ENCODE measurements at regions not wholly inside any gene's neighbourhood (a gene's known extent, or its start where the extent isn't known, plus 50 kb on each side); places are given as distances from the start of the nearest gene placed in this dataset.

DNA sequence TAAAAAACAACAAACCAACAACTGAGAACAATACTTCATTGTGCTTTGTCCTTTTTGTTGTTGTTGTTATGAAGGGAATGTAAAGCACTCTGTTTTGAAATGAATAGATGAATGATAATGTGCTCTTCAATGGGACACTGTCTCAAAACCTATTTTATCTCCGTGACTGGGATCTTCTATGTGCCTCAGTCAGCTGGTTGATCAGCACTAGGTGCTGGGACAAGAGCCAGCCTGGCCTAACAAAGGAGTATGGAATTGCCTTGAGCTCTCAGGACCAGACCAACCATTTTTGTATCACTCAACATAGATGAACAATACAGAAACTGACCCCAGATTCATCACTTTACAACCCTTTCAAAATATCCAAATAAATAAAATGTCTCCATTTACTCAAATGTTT is 440.2 kb downstream of the KCNJ2 start:
- no peak for DNase-seq (ENCODE audit: low read depth in 1 of 2, low spot score in 1 of 2)
- no peaks in the 10 kb centered on the region for H3K27me3 ChIP-seq (ENCODE audit: insufficient read depth, poor library complexity, severe bottlenecking)
- TF ChIP-seq POLR2AphosphoS5 (IDR thresholded peaks at IDR 0.05; ENCODE audit: low read depth) (no peak), SPI1 (IDR thresholded peaks at IDR 0.05; ENCODE audit: borderline replicate concordance, low read depth) (no peak), GABPA (IDR thresholded peaks at IDR 0.05; ENCODE audit: low read depth) (no peak)
- TF ChIP-seq, protein P1, sequence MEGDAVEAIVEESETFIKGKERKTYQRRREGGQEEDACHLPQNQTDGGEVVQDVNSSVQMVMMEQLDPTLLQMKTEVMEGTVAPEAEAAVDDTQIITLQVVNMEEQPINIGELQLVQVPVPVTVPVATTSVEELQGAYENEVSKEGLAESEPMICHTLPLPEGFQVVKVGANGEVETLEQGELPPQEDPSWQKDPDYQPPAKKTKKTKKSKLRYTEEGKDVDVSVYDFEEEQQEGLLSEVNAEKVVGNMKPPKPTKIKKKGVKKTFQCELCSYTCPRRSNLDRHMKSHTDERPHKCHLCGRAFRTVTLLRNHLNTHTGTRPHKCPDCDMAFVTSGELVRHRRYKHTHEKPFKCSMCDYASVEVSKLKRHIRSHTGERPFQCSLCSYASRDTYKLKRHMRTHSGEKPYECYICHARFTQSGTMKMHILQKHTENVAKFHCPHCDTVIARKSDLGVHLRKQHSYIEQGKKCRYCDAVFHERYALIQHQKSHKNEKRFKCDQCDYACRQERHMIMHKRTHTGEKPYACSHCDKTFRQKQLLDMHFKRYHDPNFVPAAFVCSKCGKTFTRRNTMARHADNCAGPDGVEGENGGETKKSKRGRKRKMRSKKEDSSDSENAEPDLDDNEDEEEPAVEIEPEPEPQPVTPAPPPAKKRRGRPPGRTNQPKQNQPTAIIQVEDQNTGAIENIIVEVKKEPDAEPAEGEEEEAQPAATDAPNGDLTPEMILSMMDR (IDR thresholded peaks at IDR 0.05; ENCODE audit: insufficient read depth, low read length), result no peak
- TF ChIP-seq, protein P2, sequence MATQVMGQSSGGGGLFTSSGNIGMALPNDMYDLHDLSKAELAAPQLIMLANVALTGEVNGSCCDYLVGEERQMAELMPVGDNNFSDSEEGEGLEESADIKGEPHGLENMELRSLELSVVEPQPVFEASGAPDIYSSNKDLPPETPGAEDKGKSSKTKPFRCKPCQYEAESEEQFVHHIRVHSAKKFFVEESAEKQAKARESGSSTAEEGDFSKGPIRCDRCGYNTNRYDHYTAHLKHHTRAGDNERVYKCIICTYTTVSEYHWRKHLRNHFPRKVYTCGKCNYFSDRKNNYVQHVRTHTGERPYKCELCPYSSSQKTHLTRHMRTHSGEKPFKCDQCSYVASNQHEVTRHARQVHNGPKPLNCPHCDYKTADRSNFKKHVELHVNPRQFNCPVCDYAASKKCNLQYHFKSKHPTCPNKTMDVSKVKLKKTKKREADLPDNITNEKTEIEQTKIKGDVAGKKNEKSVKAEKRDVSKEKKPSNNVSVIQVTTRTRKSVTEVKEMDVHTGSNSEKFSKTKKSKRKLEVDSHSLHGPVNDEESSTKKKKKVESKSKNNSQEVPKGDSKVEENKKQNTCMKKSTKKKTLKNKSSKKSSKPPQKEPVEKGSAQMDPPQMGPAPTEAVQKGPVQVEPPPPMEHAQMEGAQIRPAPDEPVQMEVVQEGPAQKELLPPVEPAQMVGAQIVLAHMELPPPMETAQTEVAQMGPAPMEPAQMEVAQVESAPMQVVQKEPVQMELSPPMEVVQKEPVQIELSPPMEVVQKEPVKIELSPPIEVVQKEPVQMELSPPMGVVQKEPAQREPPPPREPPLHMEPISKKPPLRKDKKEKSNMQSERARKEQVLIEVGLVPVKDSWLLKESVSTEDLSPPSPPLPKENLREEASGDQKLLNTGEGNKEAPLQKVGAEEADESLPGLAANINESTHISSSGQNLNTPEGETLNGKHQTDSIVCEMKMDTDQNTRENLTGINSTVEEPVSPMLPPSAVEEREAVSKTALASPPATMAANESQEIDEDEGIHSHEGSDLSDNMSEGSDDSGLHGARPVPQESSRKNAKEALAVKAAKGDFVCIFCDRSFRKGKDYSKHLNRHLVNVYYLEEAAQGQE (IDR thresholded peaks at IDR 0.05; ENCODE audit: insufficient replicate concordance, low read depth), result no peak
- H3K27ac ChIP-seq (replicated peaks), result no peak overlapping the region
- H3K4me3 ChIP-seq (replicated peaks; ENCODE audit: insufficient read depth, low read length), result no peak overlapping the region

DNA sequence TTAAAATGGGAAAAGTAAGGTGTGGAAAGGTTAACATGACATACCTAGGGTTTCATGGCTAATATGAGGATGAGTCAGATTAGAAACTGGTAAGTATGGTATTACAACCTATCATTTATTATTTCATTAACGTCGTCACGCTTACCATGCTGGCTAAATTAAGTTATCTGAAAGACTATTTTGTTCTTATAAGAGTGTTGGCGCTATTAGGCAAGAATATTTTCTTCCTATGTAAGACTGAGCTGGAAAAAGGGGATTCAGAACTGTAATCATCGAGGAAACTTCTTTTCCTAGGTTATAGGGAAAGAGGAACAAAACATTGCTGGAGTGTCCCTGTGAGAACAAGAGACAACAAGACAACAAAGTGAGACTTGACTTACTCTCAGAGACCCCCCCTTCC is 440.8 kb downstream of the KCNJ2 start:
- TF ChIP-seq GABPA (IDR thresholded peaks at IDR 0.05; ENCODE audit: low read depth) (no peak), POLR2AphosphoS5 (IDR thresholded peaks at IDR 0.05; ENCODE audit: low read depth) (no peak), SPI1 (IDR thresholded peaks at IDR 0.05; ENCODE audit: borderline replicate concordance, low read depth) (no peak)
- TF ChIP-seq, protein P1 (IDR thresholded peaks at IDR 0.05; ENCODE audit: insufficient read depth, low read length), result no peak
- TF ChIP-seq, protein P2 (IDR thresholded peaks at IDR 0.05; ENCODE audit: insufficient replicate concordance, low read depth), result no peak
- no peaks in the 10 kb centered on the region for H3K27me3 ChIP-seq (ENCODE audit: insufficient read depth, poor library complexity, severe bottlenecking)
- no peak overlapping the region for H3K27ac ChIP-seq (replicated peaks)
- no peak for DNase-seq (ENCODE audit: low read depth in 1 of 2, low spot score in 1 of 2)
- H3K4me3 ChIP-seq (replicated peaks; ENCODE audit: insufficient read depth, low read length), result no peak overlapping the region

DNA sequence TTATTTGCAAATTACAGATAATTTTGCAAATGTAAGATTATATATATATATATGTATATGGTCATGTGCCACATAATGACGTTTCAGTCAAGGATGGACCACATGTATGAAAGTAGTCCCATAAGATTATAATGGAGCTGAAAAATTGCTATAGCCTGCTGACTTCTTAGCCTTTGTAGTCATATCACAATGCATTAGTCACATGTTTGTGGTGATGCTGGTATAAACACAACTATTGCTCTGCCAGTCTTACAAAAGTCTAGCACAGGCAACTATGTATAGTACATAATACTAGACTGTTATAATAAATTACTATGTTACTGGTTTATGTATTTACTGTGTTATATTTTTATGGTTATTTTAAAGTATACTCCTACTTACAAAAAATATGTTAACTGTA is 444.3 kb downstream of the KCNJ2 start:
- H3K27ac ChIP-seq (replicated peaks), result no peak overlapping the region
- no peak overlapping the region for H3K4me3 ChIP-seq (replicated peaks; ENCODE audit: insufficient read depth, low read length)
- no peaks in the 10 kb centered on the region for H3K27me3 ChIP-seq (ENCODE audit: insufficient read depth, poor library complexity, severe bottlenecking)
- DNase-seq (ENCODE audit: low read depth in 1 of 2, low spot score in 1 of 2), result no peak
- TF ChIP-seq, protein P1 (IDR thresholded peaks at IDR 0.05; ENCODE audit: insufficient read depth, low read length), result no peak
- TF ChIP-seq GABPA (IDR thresholded peaks at IDR 0.05; ENCODE audit: low read depth), result no peak
- TF ChIP-seq, protein P2 (IDR thresholded peaks at IDR 0.05; ENCODE audit: insufficient replicate concordance, low read depth), result no peak
- TF ChIP-seq SPI1 (IDR thresholded peaks at IDR 0.05; ENCODE audit: borderline replicate concordance, low read depth), result no peak
- no peak for TF ChIP-seq POLR2AphosphoS5 (IDR thresholded peaks at IDR 0.05; ENCODE audit: low read depth)

Data from HL-60 (cell line).